Osteocyte (in vitro differentiated cells): ENCODE measurements at regions not wholly inside any gene's neighbourhood (a gene's known extent, or its start where the extent isn't known, plus 50 kb on each side); places are given as distances from the start of the nearest gene placed in this dataset.

Source experiments
- DNase-seq: peaks from one replicate; pipeline ENCODE4 v3.0.0; 2021; ENCODE audit warnings: mixed read lengths; ENCODE audit not compliant: unreplicated experiment; ENCODE audit errors: extremely low spot score
- H3K27ac Mint-ChIP-seq: one replicate; pipeline ENCODE4 v1.8.0; 2021; ENCODE audit warnings: mild to moderate bottlenecking, mixed read lengths; ENCODE audit not compliant: unreplicated experiment
- H3K27me3 Mint-ChIP-seq: one replicate; pipeline ENCODE4 v1.8.0; 2021; ENCODE audit warnings: mixed read lengths; ENCODE audit not compliant: unreplicated experiment
- H3K36me3 Mint-ChIP-seq: one replicate; pipeline ENCODE4 v1.8.0; 2021; ENCODE audit warnings: mixed read lengths; ENCODE audit not compliant: unreplicated experiment
- H3K4me1 Mint-ChIP-seq: one replicate; pipeline ENCODE4 v1.8.0; 2021; ENCODE audit warnings: mixed read lengths; ENCODE audit not compliant: unreplicated experiment
- H3K4me3 Mint-ChIP-seq: one replicate; pipeline ENCODE4 v1.8.0; 2021; ENCODE audit warnings: mild to moderate bottlenecking, moderate library complexity, mixed read lengths; ENCODE audit not compliant: unreplicated experiment
- H3K9me3 Mint-ChIP-seq: one replicate; pipeline ENCODE4 v1.8.0; 2021; ENCODE audit warnings: mixed read lengths; ENCODE audit not compliant: unreplicated experiment
- CTCF ChIP-seq: fragments of 200-600 bp; sonication (generic); IDR thresholded peaks from 2 replicates; pipeline ENCODE4 v1.5.0; 2021; ENCODE audit warnings: antibody characterized with exemption, mild to moderate bottlenecking, moderate library complexity

GRCh38 chr3:190210608-190211007 lies 89.9 kb upstream of the P3H2 start:
- no peak for DNase-seq
- Mint-ChIP-seq H3K9me3 (peaks cover 26% of the 10 kb centered on the region), H3K4me3 (no peak overlapping the region), H3K4me1 (no peaks in the 10 kb centered on the region), H3K27ac (no peak overlapping the region), H3K36me3 (peaks cover 2% of the 10 kb centered on the region), H3K27me3 (no peaks in the 10 kb centered on the region)
- no peak for TF ChIP-seq CTCF

- H3K4me1 Mint-ChIP-seq, result no peaks in the 10 kb centered on the region
- H3K27me3 Mint-ChIP-seq, result no peaks in the 10 kb centered on the region
- DNase-seq, result no peak
- H3K9me3 Mint-ChIP-seq, result peaks cover 26% of the 10 kb centered on the region
- no peak overlapping the region for H3K4me3 Mint-ChIP-seq
- H3K27ac Mint-ChIP-seq, result no peak overlapping the region
- H3K36me3 Mint-ChIP-seq, result peaks cover 2% of the 10 kb centered on the region
- TF ChIP-seq CTCF, result no peak
Observed at GRCh38 chr3:190209533-190209932, 88.8 kb upstream of the P3H2 start.

- DNase-seq, result no peak
- Mint-ChIP-seq H3K4me3 (no peak overlapping the region), H3K27ac (no peak overlapping the region), H3K9me3 (peaks cover 18% of the 10 kb centered on the region), H3K36me3 (peaks cover 2% of the 10 kb centered on the region), H3K4me1 (no peaks in the 10 kb centered on the region), H3K27me3 (no peaks in the 10 kb centered on the region)
- TF ChIP-seq CTCF, result no peak
Observed at GRCh38 chr3:190208196-190208595, 87.5 kb upstream of the P3H2 start.

GRCh38 chr3:190205739-190206138 lies 85.0 kb upstream of the P3H2 start:
- DNase-seq, result no peak
- H3K4me1 Mint-ChIP-seq, result peaks cover 6% of the 10 kb centered on the region
- TF ChIP-seq CTCF, result no peak
- H3K9me3 Mint-ChIP-seq, result no peaks in the 10 kb centered on the region
- H3K36me3 Mint-ChIP-seq, result no peaks in the 10 kb centered on the region
- H3K4me3 Mint-ChIP-seq, result no peak overlapping the region
- no peaks in the 10 kb centered on the region for H3K27me3 Mint-ChIP-seq
- no peak overlapping the region for H3K27ac Mint-ChIP-seq

- no peak for DNase-seq
- TF ChIP-seq CTCF, result no peak
- Mint-ChIP-seq H3K27ac (no peak overlapping the region), H3K4me1 (peaks cover 6% of the 10 kb centered on the region), H3K36me3 (no peaks in the 10 kb centered on the region), H3K4me3 (no peak overlapping the region), H3K9me3 (no peaks in the 10 kb centered on the region), H3K27me3 (no peaks in the 10 kb centered on the region)
Observed at GRCh38 chr3:190204200-190204599, 83.5 kb upstream of the P3H2 start.
